SK-N-SH treated with all-trans-retinoic acid at 6 μM for 48 hours (cell line): ENCODE measurements at regions not wholly inside any gene's neighbourhood (a gene's known extent, or its start where the extent isn't known, plus 50 kb on each side); places are given as distances from the start of the nearest gene placed in this dataset.
"Not testable (repeated sequence)": the region's sequence is repeated elsewhere in the genome, so short reads cannot be mapped to it uniquely, and the experiment has no call there.

ENCODE experiments used
- ATAC-seq: fragments of 200-7000 bp; cut with Tn5 transposase; 3 replicates; pipeline ENCODE4 v1.9.1; 2020; ENCODE audit warnings: mild to moderate bottlenecking, moderate library complexity
- ARNTL ChIP-seq: fragments of 450-650 bp; formaldehyde crosslinking; IDR thresholded peaks from 2 replicates; pipeline ENCODE4 v1.5.0; 2020; ENCODE audit warnings: low read depth, mild to moderate bottlenecking, moderate library complexity, borderline replicate concordance
- BACH2 ChIP-seq: fragments of 250-450 bp; sonication (Bioruptor Pico); IDR thresholded peaks from 2 replicates; pipeline ENCODE4 v1.9.0; 2021; ENCODE audit warnings: mild to moderate bottlenecking, borderline replicate concordance
- CSDC2 ChIP-seq: fragments of 250-450 bp; sonication (Bioruptor Pico); IDR thresholded peaks from 2 replicates; pipeline ENCODE4 v1.5.0; 2020; ENCODE audit warnings: mild to moderate bottlenecking, moderate library complexity
- GLIS3 ChIP-seq: fragments of 250-450 bp; sonication (Bioruptor Pico); IDR thresholded peaks from 2 replicates; pipeline ENCODE4 v1.5.0; 2020; ENCODE audit warnings: mild to moderate bottlenecking, moderate library complexity
- ISL1 ChIP-seq: fragments of 250-450 bp; sonication (Bioruptor Pico); IDR thresholded peaks from 2 replicates; pipeline ENCODE4 v2.1.2; 2022; ENCODE audit warnings: mild to moderate bottlenecking, moderate library complexity
- OSR1 ChIP-seq: fragments of 250-450 bp; sonication (Bioruptor Pico); IDR thresholded peaks from 2 replicates; pipeline ENCODE4 v1.8.0; 2022; ENCODE audit warnings: moderate library complexity, mild to moderate bottlenecking, inconsistent platforms
- PPARA ChIP-seq: fragments of 250-450 bp; sonication (Bioruptor Pico); IDR thresholded peaks from 2 replicates; pipeline ENCODE4 v1.5.0; 2020; ENCODE audit warnings: mild to moderate bottlenecking, borderline replicate concordance
- RARB ChIP-seq: fragments of 250-450 bp; sonication (Bioruptor Pico); IDR thresholded peaks from 2 replicates; pipeline ENCODE4 v1.8.0; 2021; ENCODE audit warnings: mild to moderate bottlenecking, moderate library complexity
- SNAI2 ChIP-seq: fragments of 250-450 bp; sonication (Bioruptor Pico); IDR thresholded peaks from 2 replicates; pipeline ENCODE4 v1.5.0; 2020; ENCODE audit warnings: mild to moderate bottlenecking, moderate library complexity
- TCF4 ChIP-seq: fragments of 250-450 bp; sonication (Bioruptor Pico); IDR thresholded peaks from 2 replicates; pipeline ENCODE4 v1.8.0; 2021; ENCODE audit warnings: mild to moderate bottlenecking, moderate library complexity, borderline replicate concordance
- TOX ChIP-seq: fragments of 250-450 bp; sonication (Bioruptor Pico); IDR thresholded peaks from 2 replicates; pipeline ENCODE4 v1.8.0; 2021; ENCODE audit warnings: mild to moderate bottlenecking, moderate library complexity, borderline replicate concordance
- ZFP3 ChIP-seq: fragments of 250-450 bp; sonication (Bioruptor Pico); IDR thresholded peaks from 2 replicates; pipeline ENCODE4 v1.5.0; 2020; ENCODE audit warnings: mild to moderate bottlenecking, moderate library complexity
- ZFP30 ChIP-seq: fragments of 450-650 bp; formaldehyde crosslinking; IDR thresholded peaks from 2 replicates; pipeline ENCODE4 v1.5.0; 2022; ENCODE audit warnings: mild to moderate bottlenecking, moderate library complexity
- ZNF565 ChIP-seq: fragments of 450-650 bp; formaldehyde crosslinking; conservative IDR thresholded peaks from 2 replicates; pipeline ENCODE4 v1.5.0; 2020; ENCODE audit warnings: low read depth, mild to moderate bottlenecking, moderate library complexity
- ZNF70 ChIP-seq: fragments of 450-650 bp; formaldehyde crosslinking; IDR thresholded peaks from 2 replicates; pipeline ENCODE4 v1.5.0; 2020; ENCODE audit warnings: mild to moderate bottlenecking, moderate library complexity
- ZNF8 ChIP-seq: fragments of 450-650 bp; formaldehyde crosslinking; IDR thresholded peaks from 2 replicates; pipeline ENCODE4 v1.5.0; 2020; ENCODE audit warnings: mild to moderate bottlenecking, moderate library complexity
- TF ChIP-seq, protein P1 (sequence below): fragments of 250-450 bp; sonication (Bioruptor Pico); IDR thresholded peaks from 2 replicates; pipeline ENCODE4 v1.8.0; 2020; ENCODE audit warnings: mild to moderate bottlenecking, moderate library complexity, borderline replicate concordance
- TF ChIP-seq, protein P2 (sequence below): fragments of 250-450 bp; sonication (Bioruptor Pico); IDR thresholded peaks from 2 replicates; pipeline ENCODE4 v1.5.1; 2021; ENCODE audit warnings: mild to moderate bottlenecking, moderate library complexity
- TF ChIP-seq, protein P3 (sequence below): fragments of 250-450 bp; sonication (Bioruptor Pico); IDR thresholded peaks from 2 replicates; pipeline ENCODE4 v1.8.0; 2021; ENCODE audit warnings: low read depth, mild to moderate bottlenecking, moderate library complexity, borderline replicate concordance
- TF ChIP-seq, protein P4 (sequence below): fragments of 250-450 bp; sonication (Bioruptor Pico); IDR thresholded peaks from 2 replicates; pipeline ENCODE4 v1.5.1; 2020; ENCODE audit warnings: low read depth, mild to moderate bottlenecking, moderate library complexity
- TF ChIP-seq, protein P5 (sequence below): fragments of 250-450 bp; sonication (Bioruptor Pico); IDR thresholded peaks from 2 replicates; pipeline ENCODE4 v1.5.0; 2020; ENCODE audit warnings: mild to moderate bottlenecking, moderate library complexity

DNA sequence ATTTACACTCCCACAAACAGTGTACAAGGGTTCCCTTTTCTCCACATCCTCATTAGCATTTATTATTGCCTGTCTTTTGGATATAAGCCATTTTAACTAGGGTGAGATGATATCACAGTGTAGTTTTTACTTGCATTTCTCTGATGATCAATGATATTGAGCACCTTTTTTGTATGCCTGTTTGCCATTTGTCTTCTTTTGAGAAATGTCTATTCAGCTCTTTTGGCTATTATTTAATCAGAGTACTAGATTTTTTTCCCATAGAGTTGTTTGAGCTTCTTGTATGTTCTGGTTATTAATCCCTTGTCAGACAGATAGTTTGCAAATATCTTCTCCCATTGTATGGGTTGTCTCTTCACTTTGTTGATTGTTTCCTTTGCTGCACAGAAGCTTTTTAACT is 190.6 kb downstream of the MAGEB17 start:
- TF ChIP-seq GLIS3 (CRISPR knock-in tag) (no peak), ZNF565 (no peak), ARNTL (CRISPR knock-in tag) (no peak), SNAI2 (CRISPR knock-in tag) (no peak), ISL1 (CRISPR knock-in tag) (no peak), TOX (CRISPR knock-in tag) (no peak), PPARA (CRISPR knock-in tag) (no peak), ZFP30 (CRISPR knock-in tag) (no peak), CSDC2 (no peak), RARB (CRISPR knock-in tag) (no peak)
- TF ChIP-seq, protein P1, sequence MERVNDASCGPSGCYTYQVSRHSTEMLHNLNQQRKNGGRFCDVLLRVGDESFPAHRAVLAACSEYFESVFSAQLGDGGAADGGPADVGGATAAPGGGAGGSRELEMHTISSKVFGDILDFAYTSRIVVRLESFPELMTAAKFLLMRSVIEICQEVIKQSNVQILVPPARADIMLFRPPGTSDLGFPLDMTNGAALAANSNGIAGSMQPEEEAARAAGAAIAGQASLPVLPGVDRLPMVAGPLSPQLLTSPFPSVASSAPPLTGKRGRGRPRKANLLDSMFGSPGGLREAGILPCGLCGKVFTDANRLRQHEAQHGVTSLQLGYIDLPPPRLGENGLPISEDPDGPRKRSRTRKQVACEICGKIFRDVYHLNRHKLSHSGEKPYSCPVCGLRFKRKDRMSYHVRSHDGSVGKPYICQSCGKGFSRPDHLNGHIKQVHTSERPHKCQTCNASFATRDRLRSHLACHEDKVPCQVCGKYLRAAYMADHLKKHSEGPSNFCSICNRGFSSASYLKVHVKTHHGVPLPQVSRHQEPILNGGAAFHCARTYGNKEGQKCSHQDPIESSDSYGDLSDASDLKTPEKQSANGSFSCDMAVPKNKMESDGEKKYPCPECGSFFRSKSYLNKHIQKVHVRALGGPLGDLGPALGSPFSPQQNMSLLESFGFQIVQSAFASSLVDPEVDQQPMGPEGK = no peak
- TF ChIP-seq, protein P2, sequence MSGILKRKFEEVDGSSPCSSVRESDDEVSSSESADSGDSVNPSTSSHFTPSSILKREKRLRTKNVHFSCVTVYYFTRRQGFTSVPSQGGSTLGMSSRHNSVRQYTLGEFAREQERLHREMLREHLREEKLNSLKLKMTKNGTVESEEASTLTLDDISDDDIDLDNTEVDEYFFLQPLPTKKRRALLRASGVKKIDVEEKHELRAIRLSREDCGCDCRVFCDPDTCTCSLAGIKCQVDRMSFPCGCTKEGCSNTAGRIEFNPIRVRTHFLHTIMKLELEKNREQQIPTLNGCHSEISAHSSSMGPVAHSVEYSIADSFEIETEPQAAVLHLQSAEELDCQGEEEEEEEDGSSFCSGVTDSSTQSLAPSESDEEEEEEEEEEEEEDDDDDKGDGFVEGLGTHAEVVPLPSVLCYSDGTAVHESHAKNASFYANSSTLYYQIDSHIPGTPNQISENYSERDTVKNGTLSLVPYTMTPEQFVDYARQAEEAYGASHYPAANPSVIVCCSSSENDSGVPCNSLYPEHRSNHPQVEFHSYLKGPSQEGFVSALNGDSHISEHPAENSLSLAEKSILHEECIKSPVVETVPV = no peak
- TF ChIP-seq, all 23 proteins: peak for 0
- ATAC-seq = no peak

DNA sequence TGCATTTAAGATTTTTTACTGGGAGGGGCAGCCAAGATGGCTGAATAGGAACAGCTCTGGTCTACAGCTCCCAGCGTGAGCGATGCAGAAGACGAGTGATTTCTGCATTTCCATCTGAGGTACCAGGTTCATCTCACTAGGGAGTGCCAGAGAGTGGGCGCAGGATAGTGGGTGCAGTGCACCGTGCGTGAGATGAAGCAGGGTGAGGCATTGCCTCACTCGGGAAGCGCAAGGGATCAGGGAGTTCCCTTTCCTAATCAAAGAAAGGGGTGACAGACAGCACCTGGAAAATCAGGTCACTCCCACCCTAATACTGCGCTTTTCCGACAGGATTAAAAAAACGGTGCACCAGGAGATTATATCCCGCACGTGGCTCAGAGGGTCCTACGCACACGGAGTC is 192.8 kb downstream of the MAGEB17 start:
- not testable (repeated sequence) for ATAC-seq

DNA sequence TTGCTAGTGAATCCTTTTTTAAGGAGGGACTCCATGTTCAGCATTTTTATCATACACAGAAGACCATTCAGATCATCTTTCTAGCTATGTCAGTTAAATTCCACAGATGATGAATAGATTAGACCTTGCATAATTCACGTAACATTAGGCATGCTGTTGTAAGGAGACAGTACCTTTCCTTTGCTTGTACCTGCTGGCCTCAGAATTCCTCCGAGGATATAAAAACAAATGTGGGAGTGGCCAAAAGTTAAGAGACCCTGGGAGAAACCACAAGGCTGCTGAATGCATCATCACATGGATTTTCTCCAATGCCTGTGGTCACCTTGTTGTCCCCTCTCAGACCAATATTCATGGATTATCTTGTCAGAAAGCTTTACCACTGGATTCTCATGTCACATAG is 201.4 kb downstream of the MAGEB17 start:
- TF ChIP-seq, protein P1 = no peak
- TF ChIP-seq PPARA (CRISPR knock-in tag) = no peak
- TF ChIP-seq RARB (CRISPR knock-in tag) = no peak
- TF ChIP-seq GLIS3 (CRISPR knock-in tag) = no peak
- no peak for TF ChIP-seq TOX (CRISPR knock-in tag)
- TF ChIP-seq CSDC2 = no peak
- TF ChIP-seq ZNF565 = no peak
- TF ChIP-seq SNAI2 (CRISPR knock-in tag) = no peak
- no peak for TF ChIP-seq ZNF8 (CRISPR knock-in tag)
- TF ChIP-seq, protein P3, sequence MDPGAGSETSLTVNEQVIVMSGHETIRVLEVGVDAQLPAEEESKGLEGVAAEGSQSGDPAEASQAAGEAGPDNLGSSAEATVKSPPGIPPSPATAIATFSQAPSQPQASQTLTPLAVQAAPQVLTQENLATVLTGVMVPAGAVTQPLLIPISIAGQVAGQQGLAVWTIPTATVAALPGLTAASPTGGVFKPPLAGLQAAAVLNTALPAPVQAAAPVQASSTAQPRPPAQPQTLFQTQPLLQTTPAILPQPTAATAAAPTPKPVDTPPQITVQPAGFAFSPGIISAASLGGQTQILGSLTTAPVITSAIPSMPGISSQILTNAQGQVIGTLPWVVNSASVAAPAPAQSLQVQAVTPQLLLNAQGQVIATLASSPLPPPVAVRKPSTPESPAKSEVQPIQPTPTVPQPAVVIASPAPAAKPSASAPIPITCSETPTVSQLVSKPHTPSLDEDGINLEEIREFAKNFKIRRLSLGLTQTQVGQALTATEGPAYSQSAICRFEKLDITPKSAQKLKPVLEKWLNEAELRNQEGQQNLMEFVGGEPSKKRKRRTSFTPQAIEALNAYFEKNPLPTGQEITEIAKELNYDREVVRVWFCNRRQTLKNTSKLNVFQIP (CRISPR knock-in tag) = no peak
- TF ChIP-seq BACH2 (CRISPR knock-in tag) = no peak
- no peak for TF ChIP-seq OSR1
- TF ChIP-seq, protein P2 = no peak
- TF ChIP-seq, protein P4, sequence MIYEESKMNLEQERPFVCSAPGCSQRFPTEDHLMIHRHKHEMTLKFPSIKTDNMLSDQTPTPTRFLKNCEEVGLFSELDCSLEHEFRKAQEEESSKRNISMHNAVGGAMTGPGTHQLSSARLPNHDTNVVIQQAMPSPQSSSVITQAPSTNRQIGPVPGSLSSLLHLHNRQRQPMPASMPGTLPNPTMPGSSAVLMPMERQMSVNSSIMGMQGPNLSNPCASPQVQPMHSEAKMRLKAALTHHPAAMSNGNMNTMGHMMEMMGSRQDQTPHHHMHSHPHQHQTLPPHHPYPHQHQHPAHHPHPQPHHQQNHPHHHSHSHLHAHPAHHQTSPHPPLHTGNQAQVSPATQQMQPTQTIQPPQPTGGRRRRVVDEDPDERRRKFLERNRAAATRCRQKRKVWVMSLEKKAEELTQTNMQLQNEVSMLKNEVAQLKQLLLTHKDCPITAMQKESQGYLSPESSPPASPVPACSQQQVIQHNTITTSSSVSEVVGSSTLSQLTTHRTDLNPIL = no peak
- ATAC-seq = no peak

DNA sequence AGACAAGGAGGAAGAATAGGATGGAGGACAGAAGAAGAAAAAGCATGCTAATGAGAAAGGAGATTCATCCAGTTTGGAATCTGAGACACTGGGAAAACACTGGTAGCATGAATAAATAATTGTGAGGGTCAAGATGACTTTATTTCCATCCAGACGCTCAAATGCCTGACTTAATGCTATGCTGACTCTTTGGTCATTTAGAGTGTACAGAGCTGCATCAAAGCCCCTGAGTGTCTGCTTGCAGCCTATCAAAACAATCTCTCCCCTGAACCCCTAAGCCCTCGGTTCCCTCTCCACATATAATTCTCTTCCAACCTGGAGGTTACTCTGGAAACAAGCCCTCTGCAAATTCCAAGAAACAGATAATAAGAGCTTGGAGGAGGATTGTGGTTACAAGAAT is 208.8 kb downstream of the MAGEB17 start:
- no peak for ATAC-seq
- TF ChIP-seq, protein P5, sequence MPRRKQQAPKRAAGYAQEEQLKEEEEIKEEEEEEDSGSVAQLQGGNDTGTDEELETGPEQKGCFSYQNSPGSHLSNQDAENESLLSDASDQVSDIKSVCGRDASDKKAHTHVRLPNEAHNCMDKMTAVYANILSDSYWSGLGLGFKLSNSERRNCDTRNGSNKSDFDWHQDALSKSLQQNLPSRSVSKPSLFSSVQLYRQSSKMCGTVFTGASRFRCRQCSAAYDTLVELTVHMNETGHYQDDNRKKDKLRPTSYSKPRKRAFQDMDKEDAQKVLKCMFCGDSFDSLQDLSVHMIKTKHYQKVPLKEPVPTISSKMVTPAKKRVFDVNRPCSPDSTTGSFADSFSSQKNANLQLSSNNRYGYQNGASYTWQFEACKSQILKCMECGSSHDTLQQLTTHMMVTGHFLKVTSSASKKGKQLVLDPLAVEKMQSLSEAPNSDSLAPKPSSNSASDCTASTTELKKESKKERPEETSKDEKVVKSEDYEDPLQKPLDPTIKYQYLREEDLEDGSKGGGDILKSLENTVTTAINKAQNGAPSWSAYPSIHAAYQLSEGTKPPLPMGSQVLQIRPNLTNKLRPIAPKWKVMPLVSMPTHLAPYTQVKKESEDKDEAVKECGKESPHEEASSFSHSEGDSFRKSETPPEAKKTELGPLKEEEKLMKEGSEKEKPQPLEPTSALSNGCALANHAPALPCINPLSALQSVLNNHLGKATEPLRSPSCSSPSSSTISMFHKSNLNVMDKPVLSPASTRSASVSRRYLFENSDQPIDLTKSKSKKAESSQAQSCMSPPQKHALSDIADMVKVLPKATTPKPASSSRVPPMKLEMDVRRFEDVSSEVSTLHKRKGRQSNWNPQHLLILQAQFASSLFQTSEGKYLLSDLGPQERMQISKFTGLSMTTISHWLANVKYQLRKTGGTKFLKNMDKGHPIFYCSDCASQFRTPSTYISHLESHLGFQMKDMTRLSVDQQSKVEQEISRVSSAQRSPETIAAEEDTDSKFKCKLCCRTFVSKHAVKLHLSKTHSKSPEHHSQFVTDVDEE (CRISPR knock-in tag) = no peak
- TF ChIP-seq PPARA (CRISPR knock-in tag) = no peak
- TF ChIP-seq ZNF70 (CRISPR knock-in tag) = no peak
- no peak for TF ChIP-seq TCF4
- no peak for TF ChIP-seq ZNF8 (CRISPR knock-in tag)
- TF ChIP-seq ZFP30 (CRISPR knock-in tag) = no peak
- no peak for TF ChIP-seq ZNF565
- TF ChIP-seq BACH2 (CRISPR knock-in tag) = no peak
- no peak for TF ChIP-seq SNAI2 (CRISPR knock-in tag)
- TF ChIP-seq ZFP3 = no peak
- TF ChIP-seq RARB (CRISPR knock-in tag) = no peak
- TF ChIP-seq, protein P3 (CRISPR knock-in tag) = no peak
- no peak for TF ChIP-seq CSDC2
- TF ChIP-seq OSR1 = no peak
